ENCODE measurements at regions not wholly inside any gene's neighbourhood (a gene's known extent, or its start where the extent isn't known, plus 50 kb on each side); places are given as distances from the start of the nearest gene placed in this dataset.

DNA sequence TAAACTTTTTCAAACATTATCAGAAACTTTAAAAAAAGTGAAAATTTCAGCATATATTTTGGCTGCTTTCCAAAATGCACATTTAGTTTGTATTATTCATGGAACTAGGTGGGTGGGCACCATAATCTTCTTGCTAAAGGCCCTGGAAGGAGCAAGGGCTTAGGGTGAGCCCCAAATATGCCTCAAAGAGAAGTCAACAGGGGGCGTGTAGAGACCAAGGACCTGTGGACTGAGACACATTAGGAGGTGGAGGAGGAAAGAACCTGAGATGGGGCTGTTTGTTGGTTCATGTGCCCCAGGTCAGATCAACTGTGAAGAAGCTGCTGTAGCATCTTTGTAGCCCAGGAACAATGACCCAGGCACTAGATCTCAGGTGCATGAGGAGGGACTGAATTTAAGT is 79.6 kb upstream of the OLFM4 start:
- TF ChIP-seq, protein P1, sequence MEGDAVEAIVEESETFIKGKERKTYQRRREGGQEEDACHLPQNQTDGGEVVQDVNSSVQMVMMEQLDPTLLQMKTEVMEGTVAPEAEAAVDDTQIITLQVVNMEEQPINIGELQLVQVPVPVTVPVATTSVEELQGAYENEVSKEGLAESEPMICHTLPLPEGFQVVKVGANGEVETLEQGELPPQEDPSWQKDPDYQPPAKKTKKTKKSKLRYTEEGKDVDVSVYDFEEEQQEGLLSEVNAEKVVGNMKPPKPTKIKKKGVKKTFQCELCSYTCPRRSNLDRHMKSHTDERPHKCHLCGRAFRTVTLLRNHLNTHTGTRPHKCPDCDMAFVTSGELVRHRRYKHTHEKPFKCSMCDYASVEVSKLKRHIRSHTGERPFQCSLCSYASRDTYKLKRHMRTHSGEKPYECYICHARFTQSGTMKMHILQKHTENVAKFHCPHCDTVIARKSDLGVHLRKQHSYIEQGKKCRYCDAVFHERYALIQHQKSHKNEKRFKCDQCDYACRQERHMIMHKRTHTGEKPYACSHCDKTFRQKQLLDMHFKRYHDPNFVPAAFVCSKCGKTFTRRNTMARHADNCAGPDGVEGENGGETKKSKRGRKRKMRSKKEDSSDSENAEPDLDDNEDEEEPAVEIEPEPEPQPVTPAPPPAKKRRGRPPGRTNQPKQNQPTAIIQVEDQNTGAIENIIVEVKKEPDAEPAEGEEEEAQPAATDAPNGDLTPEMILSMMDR (IDR thresholded peaks at IDR 0.05; ENCODE audit: low read length) = no peak
- TF ChIP-seq EZH2 (IDR thresholded peaks at IDR 0.05; ENCODE audit: borderline replicate concordance, low read length) = no peak

All from OCI-LY1 (cell line).